OCI-LY1 (cell line): ENCODE measurements at regions not wholly inside any gene's neighbourhood (a gene's known extent, or its start where the extent isn't known, plus 50 kb on each side); places are given as distances from the start of the nearest gene placed in this dataset.

ENCODE experiments used
- H2AFZ ChIP-seq: fragments of 200-600 bp; sonication (generic), shearing (Covaris generic); 2 replicates; pipeline ENCODE4 v1.6.0; 2014; ENCODE audit warnings: antibody characterized with exemption, mild to moderate bottlenecking, low read length
- H3F3A ChIP-seq: fragments of 200-600 bp; sonication (generic), shearing (Covaris generic); 2 replicates; pipeline ENCODE4 v1.6.0; 2014; ENCODE audit warnings: mild to moderate bottlenecking, antibody characterized with exemption, low read length, moderate library complexity; ENCODE audit not compliant: insufficient read depth
- H3K27ac ChIP-seq: fragments of 200-600 bp; sonication (generic); 2 replicates; pipeline ENCODE4 v1.5.1; 2014; ENCODE audit warnings: low read length, mixed run types, mild to moderate bottlenecking, low read depth; ENCODE audit not compliant: poor library complexity, severe bottlenecking
- H3K27me3 ChIP-seq: fragments of 200-600 bp; sonication (generic); 2 replicates; pipeline ENCODE4 v1.6.0; 2014; ENCODE audit warnings: antibody characterized with exemption, mild to moderate bottlenecking, low read length, moderate library complexity; ENCODE audit not compliant: insufficient read depth
- H3K36me3 ChIP-seq: fragments of 200-600 bp; sonication (generic); 2 replicates; pipeline ENCODE4 v1.6.1; 2014; ENCODE audit warnings: mild to moderate bottlenecking, antibody characterized with exemption, low read length, moderate library complexity, mixed read lengths; ENCODE audit not compliant: insufficient read depth
- H3K4me1 ChIP-seq: fragments of 200-600 bp; sonication (generic); 2 replicates; pipeline ENCODE4 v1.5.1; 2014; ENCODE audit warnings: mild to moderate bottlenecking, low read length, moderate library complexity; ENCODE audit not compliant: insufficient read depth, severe bottlenecking
- H3K4me2 ChIP-seq: fragments of 200-600 bp; sonication (generic), shearing (Covaris generic); 2 replicates; pipeline ENCODE4 v1.6.1; 2014; ENCODE audit warnings: low read length
- H3K4me3 ChIP-seq: fragments of 200-600 bp; sonication (generic); 2 replicates; pipeline ENCODE4 v1.5.1; 2014; ENCODE audit warnings: low read length, low read depth, mild to moderate bottlenecking, mixed read lengths; ENCODE audit not compliant: poor library complexity, severe bottlenecking
- H3K79me2 ChIP-seq: fragments of 200-600 bp; shearing (Covaris generic); 2 replicates; pipeline ENCODE4 v1.6.1; 2016; ENCODE audit warnings: mixed run types, low read length, mixed read lengths; ENCODE audit not compliant: insufficient read depth
- H3K9ac ChIP-seq: fragments of 200-600 bp; sonication (generic), shearing (Covaris generic); 2 replicates; pipeline ENCODE4 v1.6.1; 2014; ENCODE audit warnings: mild to moderate bottlenecking, low read length, mixed read lengths
- H3K9me2 ChIP-seq: fragments of 200-600 bp; sonication (generic), shearing (Covaris generic); 2 replicates; pipeline ENCODE4 v1.6.1; 2014; ENCODE audit warnings: low read depth, mild to moderate bottlenecking, low read length, mixed read lengths
- H3K9me3 ChIP-seq: fragments of 200-600 bp; shearing (Covaris generic); 2 replicates; pipeline ENCODE4 v1.6.1; 2014; ENCODE audit warnings: low read length, mixed read lengths
- H4K20me1 ChIP-seq: fragments of 200-600 bp; sonication (generic), shearing (Covaris generic); 2 replicates; pipeline ENCODE4 v1.6.0; 2016; ENCODE audit warnings: mild to moderate bottlenecking, low read length; ENCODE audit not compliant: insufficient read depth
- CTCF ChIP-seq: fragments of 200-600 bp; sonication (generic), shearing (Covaris generic); IDR thresholded peaks from 2 replicates; pipeline ENCODE4 v1.5.1; 2017; ENCODE audit warnings: mild to moderate bottlenecking, antibody characterized with exemption, low read length, moderate library complexity, mixed read lengths
- EZH2 ChIP-seq: fragments of 200-600 bp; sonication (generic), shearing (Covaris generic); IDR thresholded peaks from 2 replicates; pipeline ENCODE4 v1.8.0; 2017; ENCODE audit warnings: borderline replicate concordance, mixed run types, mild to moderate bottlenecking, antibody characterized with exemption, low read length, moderate library complexity, mixed read lengths

- H2AFZ ChIP-seq = no peak overlapping the region
Measured at GRCh38 chr2:187815113-187815512, 260.9 kb upstream of the TFPI start.

DNA sequence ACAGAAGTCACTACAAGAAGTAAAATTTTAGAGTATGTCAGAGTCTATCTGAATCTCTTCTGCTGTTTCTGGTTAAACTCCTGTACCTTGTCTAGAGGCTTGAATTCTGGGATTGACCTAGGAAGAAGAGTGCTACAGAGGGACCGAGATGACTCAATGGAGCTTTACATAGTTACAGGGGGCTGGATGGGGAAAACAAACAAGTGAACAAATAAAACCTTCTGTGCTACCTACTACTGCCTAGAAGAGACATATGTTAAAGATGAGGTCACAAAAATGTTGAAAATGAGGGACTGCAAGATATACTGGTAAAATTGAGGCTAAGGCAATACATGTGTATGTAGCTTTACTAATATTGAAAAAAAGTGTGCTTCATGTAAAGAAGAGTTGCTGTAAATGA lies 265.4 kb upstream of the TFPI start:
- Histone ChIP-seq H3K9me3 (peaks cover 5% of the 10 kb centered on the region), H3K4me1 (peaks cover 12% of the 10 kb centered on the region), H3K9me2 (no peaks in the 10 kb centered on the region), H3K4me3 (no peak overlapping the region), H3K36me3 (no peaks in the 10 kb centered on the region), H3K79me2 (no peaks in the 10 kb centered on the region), H3K27ac (no peak overlapping the region), H2AFZ (no peak overlapping the region), H3K9ac (no peak overlapping the region), H3K27me3 (no peaks in the 10 kb centered on the region), H3F3A (no peaks in the 10 kb centered on the region), H3K4me2 (no peak overlapping the region), H4K20me1 (no peaks in the 10 kb centered on the region)
- TF ChIP-seq EZH2 (no peak), CTCF (no peak)

More at GRCh38 chr2:187815113-187815512, 260.9 kb upstream of the TFPI start:
- Histone ChIP-seq H4K20me1 (no peaks in the 10 kb centered on the region), H3K9me3 (peaks cover 5% of the 10 kb centered on the region), H3K36me3 (no peaks in the 10 kb centered on the region), H3K4me1 (no peaks in the 10 kb centered on the region), H3K9ac (no peak overlapping the region), H3K79me2 (no peaks in the 10 kb centered on the region), H3F3A (no peaks in the 10 kb centered on the region), H3K27ac (no peak overlapping the region), H3K4me2 (no peak overlapping the region), H3K4me3 (no peak overlapping the region), H3K27me3 (no peaks in the 10 kb centered on the region), H3K9me2 (no peaks in the 10 kb centered on the region)
- TF ChIP-seq CTCF (no peak), EZH2 (no peak)

- Histone ChIP-seq H3K27ac (no peak overlapping the region), H3F3A (no peaks in the 10 kb centered on the region), H3K9me2 (no peaks in the 10 kb centered on the region), H3K4me2 (no peak overlapping the region), H3K79me2 (no peaks in the 10 kb centered on the region), H3K9me3 (no peaks in the 10 kb centered on the region), H3K4me1 (peaks cover 20% of the 10 kb centered on the region), H3K4me3 (no peak overlapping the region), H3K36me3 (no peaks in the 10 kb centered on the region), H3K9ac (no peak overlapping the region), H3K27me3 (no peaks in the 10 kb centered on the region), H4K20me1 (no peaks in the 10 kb centered on the region), H2AFZ (no peak overlapping the region)
- TF ChIP-seq CTCF (no peak), EZH2 (no peak)
Measured at GRCh38 chr2:187825108-187825507, 270.9 kb upstream of the TFPI start.
